SH-SY5Y (cell line): ENCODE measurements at regions not wholly inside any gene's neighbourhood (a gene's known extent, or its start where the extent isn't known, plus 50 kb on each side); places are given as distances from the start of the nearest gene placed in this dataset.

Experiments
- GATA2 ChIP-seq: IDR thresholded peaks from 2 replicates; pipeline ENCODE4 v1.6.1; 2011; ENCODE audit warnings: mild to moderate bottlenecking, low read depth, low read length
- GATA3 ChIP-seq: IDR thresholded peaks from 2 replicates; pipeline ENCODE4 v1.6.1; 2011; ENCODE audit warnings: low read depth, mild to moderate bottlenecking, low read length, moderate library complexity

DNA sequence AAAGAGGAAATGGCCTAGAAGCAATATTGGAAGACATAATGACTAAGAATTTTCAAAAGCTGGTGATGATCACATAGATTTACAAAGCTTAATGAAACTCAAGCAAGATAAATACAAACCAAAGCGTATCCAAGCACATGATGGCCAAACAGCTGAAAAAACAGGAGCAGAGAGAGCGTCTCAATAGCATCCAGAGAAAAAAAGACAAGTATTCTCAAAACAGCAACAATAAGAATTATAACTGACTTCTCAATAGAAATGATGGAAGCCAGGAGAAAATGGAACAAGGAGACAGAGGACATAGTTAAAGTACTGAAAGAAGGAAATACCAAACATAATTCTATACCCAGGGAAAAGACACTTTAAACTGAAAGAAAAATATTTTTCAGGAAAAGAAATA is 437.2 kb upstream of the TNP1 start:
- TF ChIP-seq GATA2: no peak
- TF ChIP-seq GATA3: no peak
